PC-9 (cell line): ENCODE measurements at regions not wholly inside any gene's neighbourhood (a gene's known extent, or its start where the extent isn't known, plus 50 kb on each side); places are given as distances from the start of the nearest gene placed in this dataset.

Experiments used
- BruUV-seq: library from RNA; stranded (reverse); fragments of 400-500 nt; replicated peaks from 2 replicates; lab custom pipeline; 2021; lab: Mats Ljungman, UMichigan
- CTCF ChIA-PET: fragments of 300-600 bp; sonication (Branson Sonifier 250); formaldehyde crosslinking; loops from one replicate; lab custom pipeline; 2022; ENCODE audit warnings: antibody characterized with exemption; lab: Charles Lee
- POLR2A ChIA-PET: fragments of 300-600 bp; sonication (Branson Sonifier 250); formaldehyde crosslinking; loops from one replicate; lab custom pipeline; 2022; ENCODE audit warnings: antibody characterized with exemption; ENCODE audit not compliant: unreplicated experiment; lab: Charles Lee
- DNase-seq, 2 experiments: peaks; one replicate each; pipeline versions ENCODE4 v3.0.0 to v3.0.0-alpha.2; 2015 to 2022; ENCODE audit warnings: mixed read lengths in 1 of 2
- H2AFZ ChIP-seq: fragments of 200-600 bp; sonication (generic); 2 replicates; pipeline ENCODE4 v1.8.1; 2017; ENCODE audit warnings: antibody characterized with exemption
- H3F3A ChIP-seq: fragments of 200-600 bp; sonication (generic); 2 replicates; pipeline ENCODE4 v1.8.1; 2017; ENCODE audit warnings: antibody characterized with exemption, mild to moderate bottlenecking, low read depth; ENCODE audit not compliant: insufficient read depth
- H3K27ac ChIP-seq: fragments of 200-600 bp; sonication (generic); 2 replicates; pipeline ENCODE4 v1.6.1; 2016; ENCODE audit warnings: mixed run types
- H3K27me3 ChIP-seq: fragments of 200-600 bp; sonication (generic); 2 replicates; pipeline ENCODE4 v1.6.1; 2016; ENCODE audit warnings: low read depth, mixed run types; ENCODE audit not compliant: insufficient read depth
- H3K36me3 ChIP-seq: fragments of 200-600 bp; sonication (generic); 2 replicates; pipeline ENCODE4 v1.6.1; 2016; ENCODE audit warnings: low read depth, mixed run types
- H3K4me1 ChIP-seq: fragments of 200-600 bp; sonication (generic); replicated peaks from 2 replicates; pipeline ENCODE4 v1.6.1; 2016; ENCODE audit warnings: mixed run types; ENCODE audit not compliant: insufficient read depth
- H3K4me2 ChIP-seq: fragments of 200-600 bp; sonication (generic); 2 replicates; pipeline ENCODE4 v1.6.1; 2017; ENCODE audit warnings: mixed run types
- H3K4me3 ChIP-seq: fragments of 200-600 bp; sonication (generic); 2 replicates; pipeline ENCODE4 v1.6.1; 2016; ENCODE audit warnings: mixed run types
- H3K79me2 ChIP-seq: fragments of 200-600 bp; sonication (generic); 2 replicates; pipeline ENCODE4 v1.6.1; 2017; ENCODE audit warnings: low read depth, mixed run types
- H3K9me2 ChIP-seq: fragments of 200-600 bp; sonication (generic); 2 replicates; pipeline ENCODE4 v1.8.1; 2017; ENCODE audit warnings: mild to moderate bottlenecking; ENCODE audit not compliant: insufficient read depth
- H3K9me3 ChIP-seq: fragments of 200-600 bp; sonication (generic); 2 replicates; pipeline ENCODE4 v1.8.1; 2016; ENCODE audit warnings: low read depth; ENCODE audit not compliant: insufficient read depth
- H4K20me1 ChIP-seq: fragments of 200-600 bp; sonication (generic); 2 replicates; pipeline ENCODE4 v1.8.1; 2017; ENCODE audit not compliant: insufficient read depth
- CTCF ChIP-seq: fragments of 200-600 bp; sonication (generic); conservative IDR thresholded peaks from 2 replicates; pipeline ENCODE4 v1.6.1; 2017; ENCODE audit warnings: mixed run types, antibody characterized with exemption, mild to moderate bottlenecking, moderate library complexity
- EZH2 ChIP-seq: fragments of 200-600 bp; sonication (generic); IDR thresholded peaks from 2 replicates; pipeline ENCODE4 v1.8.0; 2017; ENCODE audit warnings: antibody characterized with exemption, low read depth
- intact Hi-C: fragments of 100-400 bp; cut with micrococcal nuclease; formaldehyde crosslinking; loops from one replicate; pipeline ENCODE4 v1.10.0; 2022; ENCODE audit not compliant: unreplicated experiment

GRCh38 chr4:127518046-127518445, 114.7 kb upstream of the INTU start:
- Histone ChIP-seq H3K4me3 (no peak overlapping the region), H3K36me3 (no peaks in the 10 kb centered on the region), H4K20me1 (no peaks in the 10 kb centered on the region), H3K4me2 (no peak overlapping the region), H3K4me1 (no peaks in the 10 kb centered on the region), H3F3A (no peaks in the 10 kb centered on the region), H3K27ac (no peak overlapping the region), H3K79me2 (no peaks in the 10 kb centered on the region), H3K9me3 (no peaks in the 10 kb centered on the region), H2AFZ (no peak overlapping the region), H3K27me3 (0 out of 2 replicates have a peak, but pooled peaks cover 4% of the 10 kb centered on the region), H3K9me2 (no peaks in the 10 kb centered on the region)
- DNase-seq, result no peak
- intact Hi-C loops, result loop anchor here (10.0 kb wide), 1 partner anchor 1707 kb away; no protein-coding TSS in a partner anchor
- no TSS peak for BruUV-seq
- TF ChIP-seq EZH2, result no peak
- TF ChIP-seq CTCF, result no peak
- POLR2A ChIA-PET, result no interaction called here
- CTCF ChIA-PET, result no interaction called here

GRCh38 chr4:127521463-127521862, 111.3 kb upstream of the INTU start:
- Histone ChIP-seq H3K27ac (no peak overlapping the region), H3F3A (no peaks in the 10 kb centered on the region), H3K9me2 (no peaks in the 10 kb centered on the region), H3K9me3 (no peaks in the 10 kb centered on the region), H3K4me2 (no peak overlapping the region), H2AFZ (no peak overlapping the region), H3K4me1 (no peaks in the 10 kb centered on the region), H3K36me3 (no peaks in the 10 kb centered on the region), H4K20me1 (no peaks in the 10 kb centered on the region), H3K79me2 (no peaks in the 10 kb centered on the region), H3K4me3 (no peak overlapping the region), H3K27me3 (no peaks in the 10 kb centered on the region)
- no TSS peak for BruUV-seq
- intact Hi-C loops, result no loop called here
- no peak for TF ChIP-seq EZH2
- TF ChIP-seq CTCF, result no peak
- DNase-seq, result no peak
- ChIA-PET CTCF (no interaction called here), POLR2A (no interaction called here)

GRCh38 chr4:127523369-127523768, 109.4 kb upstream of the INTU start:
- Histone ChIP-seq H2AFZ (no peak overlapping the region), H3K4me2 (no peak overlapping the region), H3K36me3 (no peaks in the 10 kb centered on the region), H3K79me2 (no peaks in the 10 kb centered on the region), H4K20me1 (no peaks in the 10 kb centered on the region), H3K27me3 (no peaks in the 10 kb centered on the region), H3K4me3 (no peak overlapping the region), H3K9me3 (no peaks in the 10 kb centered on the region), H3K4me1 (no peaks in the 10 kb centered on the region), H3K27ac (no peak overlapping the region), H3K9me2 (no peaks in the 10 kb centered on the region), H3F3A (no peaks in the 10 kb centered on the region)
- no peak for DNase-seq
- TF ChIP-seq CTCF (no peak), EZH2 (no peak)
- ChIA-PET CTCF (no interaction called here), POLR2A (no interaction called here)
- BruUV-seq, result no TSS peak
- intact Hi-C loops, result no loop called here
